ENCODE measurements at regions not wholly inside any gene's neighbourhood (a gene's known extent, or its start where the extent isn't known, plus 50 kb on each side); places are given as distances from the start of the nearest gene placed in this dataset.

DNA sequence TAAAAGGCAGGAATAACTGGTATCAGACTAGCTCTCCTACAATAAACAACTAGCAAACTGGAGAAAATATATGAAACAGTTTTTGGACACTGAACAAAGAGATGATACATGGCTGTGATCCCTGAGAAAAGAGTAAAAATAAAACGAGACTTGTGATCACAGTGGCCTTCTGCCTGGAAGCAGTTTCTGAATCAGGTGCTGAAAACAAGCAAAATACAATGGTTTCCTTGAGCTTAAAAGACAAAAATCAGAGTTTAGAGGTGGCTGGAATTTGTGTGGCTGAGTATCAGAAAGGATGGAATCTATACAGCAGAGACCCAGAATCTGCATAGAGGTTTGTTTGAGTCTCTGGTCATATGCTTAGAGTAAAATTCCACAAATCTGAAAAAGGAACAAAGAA is 242.5 kb upstream of the SOX9 start:
- Histone ChIP-seq H3K36me3 (ENCODE audit: control insufficient read depth in 4 of 4, insufficient read depth in 3 of 4, low read depth in 1 of 4, low read length in 3 of 4) (no peaks in the 10 kb centered on the region), H3K27me3 (ENCODE audit: control insufficient read depth in 4 of 4, insufficient read depth in 4 of 4, low read length in 3 of 4) (no peaks in the 10 kb centered on the region), H3K9me3 (ENCODE audit: control insufficient read depth in 4 of 4, low read length in 3 of 4) (peaks cover 0 to 3% (median 0%) of the 10 kb centered on the region in 4 donors), H3K4me1 (ENCODE audit: control insufficient read depth in 4 of 4, insufficient read depth in 4 of 4, low read length in 3 of 4) (no peaks in the 10 kb centered on the region), H3K27ac (ENCODE audit: low read depth in 1 of 2, low read length in 2 of 2) (no peak overlapping the region), H3K4me3 (ENCODE audit: low read depth in 1 of 3, low read length in 3 of 3) (no peak overlapping the region), H3K9ac (ENCODE audit: low read depth in 1 of 2, low read length in 2 of 2) (no peak overlapping the region)
- TF ChIP-seq HNF4A (conservative IDR thresholded peaks at IDR 0.05) (no peak), TAF1 (conservative IDR thresholded peaks at IDR 0.05) (no peak), GABPA (IDR thresholded peaks at IDR 0.05 in 1 of 2, conservative IDR thresholded peaks at IDR 0.05 in 1 of 2) (no peak), FOXA2 (IDR thresholded peaks at IDR 0.05) (no peak), FOXA1 (IDR thresholded peaks at IDR 0.05) (no peak), EGR1 (IDR thresholded peaks at IDR 0.05; ENCODE audit: low read depth in 2 of 2) (no peak), RXRA (IDR thresholded peaks at IDR 0.05) (no peak), JUND (IDR thresholded peaks at IDR 0.05) (no peak), SP1 (IDR thresholded peaks at IDR 0.05) (no peak), NR2F2 (IDR thresholded peaks at IDR 0.05) (no peak), HNF4G (IDR thresholded peaks at IDR 0.05) (no peak)
- TF ChIP-seq, protein P1, sequence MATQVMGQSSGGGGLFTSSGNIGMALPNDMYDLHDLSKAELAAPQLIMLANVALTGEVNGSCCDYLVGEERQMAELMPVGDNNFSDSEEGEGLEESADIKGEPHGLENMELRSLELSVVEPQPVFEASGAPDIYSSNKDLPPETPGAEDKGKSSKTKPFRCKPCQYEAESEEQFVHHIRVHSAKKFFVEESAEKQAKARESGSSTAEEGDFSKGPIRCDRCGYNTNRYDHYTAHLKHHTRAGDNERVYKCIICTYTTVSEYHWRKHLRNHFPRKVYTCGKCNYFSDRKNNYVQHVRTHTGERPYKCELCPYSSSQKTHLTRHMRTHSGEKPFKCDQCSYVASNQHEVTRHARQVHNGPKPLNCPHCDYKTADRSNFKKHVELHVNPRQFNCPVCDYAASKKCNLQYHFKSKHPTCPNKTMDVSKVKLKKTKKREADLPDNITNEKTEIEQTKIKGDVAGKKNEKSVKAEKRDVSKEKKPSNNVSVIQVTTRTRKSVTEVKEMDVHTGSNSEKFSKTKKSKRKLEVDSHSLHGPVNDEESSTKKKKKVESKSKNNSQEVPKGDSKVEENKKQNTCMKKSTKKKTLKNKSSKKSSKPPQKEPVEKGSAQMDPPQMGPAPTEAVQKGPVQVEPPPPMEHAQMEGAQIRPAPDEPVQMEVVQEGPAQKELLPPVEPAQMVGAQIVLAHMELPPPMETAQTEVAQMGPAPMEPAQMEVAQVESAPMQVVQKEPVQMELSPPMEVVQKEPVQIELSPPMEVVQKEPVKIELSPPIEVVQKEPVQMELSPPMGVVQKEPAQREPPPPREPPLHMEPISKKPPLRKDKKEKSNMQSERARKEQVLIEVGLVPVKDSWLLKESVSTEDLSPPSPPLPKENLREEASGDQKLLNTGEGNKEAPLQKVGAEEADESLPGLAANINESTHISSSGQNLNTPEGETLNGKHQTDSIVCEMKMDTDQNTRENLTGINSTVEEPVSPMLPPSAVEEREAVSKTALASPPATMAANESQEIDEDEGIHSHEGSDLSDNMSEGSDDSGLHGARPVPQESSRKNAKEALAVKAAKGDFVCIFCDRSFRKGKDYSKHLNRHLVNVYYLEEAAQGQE (IDR thresholded peaks at IDR 0.05): no peak
- TF ChIP-seq, protein P2, sequence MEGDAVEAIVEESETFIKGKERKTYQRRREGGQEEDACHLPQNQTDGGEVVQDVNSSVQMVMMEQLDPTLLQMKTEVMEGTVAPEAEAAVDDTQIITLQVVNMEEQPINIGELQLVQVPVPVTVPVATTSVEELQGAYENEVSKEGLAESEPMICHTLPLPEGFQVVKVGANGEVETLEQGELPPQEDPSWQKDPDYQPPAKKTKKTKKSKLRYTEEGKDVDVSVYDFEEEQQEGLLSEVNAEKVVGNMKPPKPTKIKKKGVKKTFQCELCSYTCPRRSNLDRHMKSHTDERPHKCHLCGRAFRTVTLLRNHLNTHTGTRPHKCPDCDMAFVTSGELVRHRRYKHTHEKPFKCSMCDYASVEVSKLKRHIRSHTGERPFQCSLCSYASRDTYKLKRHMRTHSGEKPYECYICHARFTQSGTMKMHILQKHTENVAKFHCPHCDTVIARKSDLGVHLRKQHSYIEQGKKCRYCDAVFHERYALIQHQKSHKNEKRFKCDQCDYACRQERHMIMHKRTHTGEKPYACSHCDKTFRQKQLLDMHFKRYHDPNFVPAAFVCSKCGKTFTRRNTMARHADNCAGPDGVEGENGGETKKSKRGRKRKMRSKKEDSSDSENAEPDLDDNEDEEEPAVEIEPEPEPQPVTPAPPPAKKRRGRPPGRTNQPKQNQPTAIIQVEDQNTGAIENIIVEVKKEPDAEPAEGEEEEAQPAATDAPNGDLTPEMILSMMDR (IDR thresholded peaks at IDR 0.05; ENCODE audit: low read depth, low read length, missing input control): no peak
- TF ChIP-seq, protein P3, sequence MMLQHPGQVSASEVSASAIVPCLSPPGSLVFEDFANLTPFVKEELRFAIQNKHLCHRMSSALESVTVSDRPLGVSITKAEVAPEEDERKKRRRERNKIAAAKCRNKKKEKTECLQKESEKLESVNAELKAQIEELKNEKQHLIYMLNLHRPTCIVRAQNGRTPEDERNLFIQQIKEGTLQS (IDR thresholded peaks at IDR 0.05): no peak
- TF ChIP-seq, protein P4, sequence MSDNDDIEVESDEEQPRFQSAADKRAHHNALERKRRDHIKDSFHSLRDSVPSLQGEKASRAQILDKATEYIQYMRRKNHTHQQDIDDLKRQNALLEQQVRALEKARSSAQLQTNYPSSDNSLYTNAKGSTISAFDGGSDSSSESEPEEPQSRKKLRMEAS (IDR thresholded peaks at IDR 0.05): no peak
- TF ChIP-seq, protein P5, sequence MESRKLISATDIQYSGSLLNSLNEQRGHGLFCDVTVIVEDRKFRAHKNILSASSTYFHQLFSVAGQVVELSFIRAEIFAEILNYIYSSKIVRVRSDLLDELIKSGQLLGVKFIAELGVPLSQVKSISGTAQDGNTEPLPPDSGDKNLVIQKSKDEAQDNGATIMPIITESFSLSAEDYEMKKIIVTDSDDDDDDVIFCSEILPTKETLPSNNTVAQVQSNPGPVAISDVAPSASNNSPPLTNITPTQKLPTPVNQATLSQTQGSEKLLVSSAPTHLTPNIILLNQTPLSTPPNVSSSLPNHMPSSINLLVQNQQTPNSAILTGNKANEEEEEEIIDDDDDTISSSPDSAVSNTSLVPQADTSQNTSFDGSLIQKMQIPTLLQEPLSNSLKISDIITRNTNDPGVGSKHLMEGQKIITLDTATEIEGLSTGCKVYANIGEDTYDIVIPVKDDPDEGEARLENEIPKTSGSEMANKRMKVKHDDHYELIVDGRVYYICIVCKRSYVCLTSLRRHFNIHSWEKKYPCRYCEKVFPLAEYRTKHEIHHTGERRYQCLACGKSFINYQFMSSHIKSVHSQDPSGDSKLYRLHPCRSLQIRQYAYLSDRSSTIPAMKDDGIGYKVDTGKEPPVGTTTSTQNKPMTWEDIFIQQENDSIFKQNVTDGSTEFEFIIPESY (IDR thresholded peaks at IDR 0.05): no peak
- DNase-seq (ENCODE audit: low spot score): no peak
- WGBS: 63% methylated on average over 1 of the region's 1 CpG

DNA sequence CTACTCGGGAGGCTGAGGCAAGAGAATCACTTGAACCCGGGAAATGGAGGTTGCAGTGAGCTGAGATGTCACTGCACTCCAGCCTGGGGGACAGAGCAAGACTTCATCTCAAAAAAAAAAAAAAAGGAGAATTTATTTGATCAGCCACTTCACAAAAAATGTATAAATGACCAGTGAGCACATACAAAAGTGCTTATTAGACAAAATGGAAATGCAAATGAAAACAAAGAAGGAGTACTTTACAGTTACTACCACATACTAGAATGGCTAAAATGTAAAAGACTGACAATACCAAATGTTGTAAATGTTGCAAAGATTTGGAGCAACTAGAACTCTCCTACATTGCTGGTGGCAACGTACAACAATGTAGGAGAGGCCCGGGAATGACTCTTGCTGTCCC is 241.8 kb upstream of the SOX9 start:
- 88% methylated on average over 4 of the region's 4 CpGs for WGBS
- Histone ChIP-seq H3K9ac (ENCODE audit: low read depth in 1 of 2, low read length in 2 of 2) (no peak overlapping the region), H3K9me3 (ENCODE audit: control insufficient read depth in 4 of 4, low read length in 3 of 4) (peaks cover 0 to 3% (median 0%) of the 10 kb centered on the region in 4 donors)
- TF ChIP-seq SP1 (IDR thresholded peaks at IDR 0.05) (no peak), EGR1 (IDR thresholded peaks at IDR 0.05; ENCODE audit: low read depth in 2 of 2) (no peak), HNF4G (IDR thresholded peaks at IDR 0.05) (no peak), YY1 (IDR thresholded peaks at IDR 0.05) (no peak), RAD21 (IDR thresholded peaks at IDR 0.05) (no peak), TAF1 (conservative IDR thresholded peaks at IDR 0.05) (no peak), RXRA (IDR thresholded peaks at IDR 0.05) (no peak), JUND (IDR thresholded peaks at IDR 0.05) (no peak), GABPA (IDR thresholded peaks at IDR 0.05 in 1 of 2, conservative IDR thresholded peaks at IDR 0.05 in 1 of 2) (no peak)
- TF ChIP-seq, protein P5 (IDR thresholded peaks at IDR 0.05): no peak
- TF ChIP-seq, protein P2 (IDR thresholded peaks at IDR 0.05; ENCODE audit: low read depth, low read length, missing input control): no peak

More for the DNA sequence above, 241.8 kb upstream of the SOX9 start:
- Histone ChIP-seq H3K4me3 (ENCODE audit: low read depth in 1 of 3, low read length in 3 of 3) (no peak overlapping the region), H3K36me3 (ENCODE audit: control insufficient read depth in 4 of 4, insufficient read depth in 3 of 4, low read depth in 1 of 4, low read length in 3 of 4) (no peaks in the 10 kb centered on the region), H3K27me3 (ENCODE audit: control insufficient read depth in 4 of 4, insufficient read depth in 4 of 4, low read length in 3 of 4) (peaks cover 0 to 2% (median 0%) of the 10 kb centered on the region in 4 donors), H3K27ac (ENCODE audit: low read depth in 1 of 2, low read length in 2 of 2) (no peak overlapping the region), H3K4me1 (ENCODE audit: control insufficient read depth in 4 of 4, insufficient read depth in 4 of 4, low read length in 3 of 4) (no peaks in the 10 kb centered on the region)
- DNase-seq (ENCODE audit: low spot score): no peak

All from liver (tissue), 8 donors.